AG09319 (cell line): ENCODE measurements at regions not wholly inside any gene's neighbourhood (a gene's known extent, or its start where the extent isn't known, plus 50 kb on each side); places are given as distances from the start of the nearest gene placed in this dataset.

Source experiments
- DNase-seq: peaks from one replicate; pipeline ENCODE4 v3.0.0-alpha.2; 2010; ENCODE audit warnings: low read depth; ENCODE audit errors: extremely low read depth
- TF ChIP-seq, protein P1 (sequence below): IDR thresholded peaks from 2 replicates; pipeline ENCODE4 v1.5.1; 2011; ENCODE audit warnings: low read depth, mild to moderate bottlenecking, inconsistent platforms, low read length, moderate library complexity

GRCh38 chr5:62134811-62135210 lies 171.2 kb upstream of the KIF2A start:
- TF ChIP-seq, protein P1, sequence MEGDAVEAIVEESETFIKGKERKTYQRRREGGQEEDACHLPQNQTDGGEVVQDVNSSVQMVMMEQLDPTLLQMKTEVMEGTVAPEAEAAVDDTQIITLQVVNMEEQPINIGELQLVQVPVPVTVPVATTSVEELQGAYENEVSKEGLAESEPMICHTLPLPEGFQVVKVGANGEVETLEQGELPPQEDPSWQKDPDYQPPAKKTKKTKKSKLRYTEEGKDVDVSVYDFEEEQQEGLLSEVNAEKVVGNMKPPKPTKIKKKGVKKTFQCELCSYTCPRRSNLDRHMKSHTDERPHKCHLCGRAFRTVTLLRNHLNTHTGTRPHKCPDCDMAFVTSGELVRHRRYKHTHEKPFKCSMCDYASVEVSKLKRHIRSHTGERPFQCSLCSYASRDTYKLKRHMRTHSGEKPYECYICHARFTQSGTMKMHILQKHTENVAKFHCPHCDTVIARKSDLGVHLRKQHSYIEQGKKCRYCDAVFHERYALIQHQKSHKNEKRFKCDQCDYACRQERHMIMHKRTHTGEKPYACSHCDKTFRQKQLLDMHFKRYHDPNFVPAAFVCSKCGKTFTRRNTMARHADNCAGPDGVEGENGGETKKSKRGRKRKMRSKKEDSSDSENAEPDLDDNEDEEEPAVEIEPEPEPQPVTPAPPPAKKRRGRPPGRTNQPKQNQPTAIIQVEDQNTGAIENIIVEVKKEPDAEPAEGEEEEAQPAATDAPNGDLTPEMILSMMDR: no peak
- DNase-seq: no peak

- no peak for DNase-seq
- TF ChIP-seq, protein P1: no peak
These were observed 168.4 kb upstream of the KIF2A start for GRCh38 chr5:62137628-62138027.

DNA sequence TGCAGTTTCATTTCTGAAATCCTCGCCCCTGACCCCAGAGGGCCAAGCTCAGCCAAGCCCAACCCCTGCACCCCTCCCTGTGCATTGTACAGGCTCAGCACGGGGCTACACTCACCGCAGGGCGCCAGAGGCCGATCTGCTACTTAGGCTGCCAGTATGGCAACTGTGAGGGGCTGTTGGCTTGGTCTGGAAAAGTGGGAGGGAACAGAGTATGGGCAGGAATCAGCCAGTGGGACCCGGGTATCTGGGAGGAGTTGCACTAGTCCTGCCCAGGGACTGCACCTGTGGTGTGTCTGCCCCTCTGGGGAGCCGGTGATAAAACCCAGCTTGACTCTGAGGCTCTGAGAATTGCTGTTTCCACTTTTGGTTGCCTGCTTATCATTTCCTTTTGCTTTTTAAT lies 167.4 kb upstream of the KIF2A start:
- TF ChIP-seq, protein P1: no peak

DNA sequence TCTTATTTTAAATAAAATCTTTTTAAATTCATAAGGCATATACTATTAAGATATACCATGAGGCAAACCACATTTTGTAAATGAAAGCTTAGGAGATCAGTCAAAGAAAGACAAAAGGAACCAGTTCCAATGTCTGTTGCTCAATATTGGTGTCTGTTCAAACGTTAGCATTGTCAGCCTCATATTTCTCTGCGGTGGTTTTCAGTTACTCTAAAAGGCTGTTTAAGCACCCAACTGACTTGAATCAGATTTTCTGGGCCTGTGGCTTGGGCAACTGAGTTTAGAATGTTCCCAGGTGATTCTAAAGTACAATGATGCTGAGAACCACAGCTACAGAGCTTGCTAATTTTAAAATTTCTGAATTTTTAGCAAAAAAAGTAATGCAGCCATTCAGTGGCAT lies 166.3 kb upstream of the KIF2A start:
- TF ChIP-seq, protein P1: no peak

More for the DNA sequence above, 167.4 kb upstream of the KIF2A start:
- DNase-seq: no peak

GRCh38 chr5:62142351-62142750 lies 163.7 kb upstream of the KIF2A start:
- TF ChIP-seq, protein P1: no peak
- DNase-seq: no peak

More for the DNA sequence above, 166.3 kb upstream of the KIF2A start:
- no peak for DNase-seq

GRCh38 chr5:62143268-62144229 lies 162.5 kb upstream of the KIF2A start:
- no peak for DNase-seq
- TF ChIP-seq, protein P1: peak; percentile 60

GRCh38 chr5:62144401-62145022 lies 161.5 kb upstream of the KIF2A start:
- DNase-seq: no peak
- TF ChIP-seq, protein P1: no peak
